PC-3 (cell line): ENCODE measurements at regions not wholly inside any gene's neighbourhood (a gene's known extent, or its start where the extent isn't known, plus 50 kb on each side); places are given as distances from the start of the nearest gene placed in this dataset.

Experiments
- ATAC-seq: fragments of 200-7000 bp; cut with Tn5 transposase; 2 replicates; pipeline ENCODE4 v1.9.1; 2020; ENCODE audit warnings: mild to moderate bottlenecking, moderate library complexity
- BruUV-seq: library from RNA; stranded (reverse); fragments of 400-500 nt; replicated peaks from 2 replicates; lab custom pipeline; 2021; lab: Mats Ljungman, UMichigan
- CTCF ChIA-PET: fragments of 300-600 bp; sonication (Branson Sonifier 250); formaldehyde crosslinking; loops from one replicate; lab custom pipeline; 2022; ENCODE audit warnings: antibody characterized with exemption; lab: Charles Lee
- POLR2A ChIA-PET: fragments of 300-600 bp; sonication (Branson Sonifier 250); formaldehyde crosslinking; loops from one replicate; lab custom pipeline; 2022; ENCODE audit warnings: antibody characterized with exemption; ENCODE audit not compliant: unreplicated experiment; lab: Charles Lee
- DNase-seq: peaks from one replicate; pipeline ENCODE4 v3.0.0-alpha.2; 2015
- H2AFZ ChIP-seq: fragments of 300-600 bp; sonication (generic); 2 replicates; pipeline ENCODE4 v1.6.0; 2016; ENCODE audit warnings: antibody characterized with exemption, low read length
- H3F3A ChIP-seq: fragments of 300-600 bp; sonication (generic); one replicate; pipeline ENCODE4 v1.6.0; 2017; ENCODE audit warnings: antibody characterized with exemption, low read length, control low read depth, mild to moderate bottlenecking; ENCODE audit not compliant: unreplicated experiment
- H3K27ac ChIP-seq: fragments of 300-600 bp; sonication (generic); 2 replicates; pipeline ENCODE4 v1.5.1; 2016; ENCODE audit warnings: mild to moderate bottlenecking, low read length
- H3K27me3 ChIP-seq: fragments of 300-600 bp; sonication (generic); 2 replicates; pipeline ENCODE4 v1.6.1; 2016; ENCODE audit warnings: low read length, mixed read lengths
- H3K36me3 ChIP-seq: fragments of 300-600 bp; sonication (generic); 2 replicates; pipeline ENCODE4 v1.6.1; 2016; ENCODE audit warnings: low read depth, mixed run types, low read length, mixed read lengths
- H3K4me1 ChIP-seq: fragments of 300-600 bp; sonication (generic); 2 replicates; pipeline ENCODE4 v1.5.1; 2016; ENCODE audit warnings: low read length; ENCODE audit not compliant: insufficient read depth
- H3K4me2 ChIP-seq: fragments of 300-600 bp; sonication (generic); 2 replicates; pipeline ENCODE4 v1.6.0; 2016; ENCODE audit warnings: low read length
- H3K4me3 ChIP-seq: fragments of 300-600 bp; sonication (generic); 2 replicates; pipeline ENCODE4 v1.5.1; 2016; ENCODE audit warnings: mild to moderate bottlenecking, low read length, mixed read lengths
- H3K79me2 ChIP-seq: fragments of 300-600 bp; sonication (generic); 2 replicates; pipeline ENCODE4 v1.6.1; 2017; ENCODE audit warnings: low read length, mixed read lengths
- H3K9ac ChIP-seq: fragments of 300-600 bp; sonication (generic); 2 replicates; pipeline ENCODE4 v1.6.0; 2016; ENCODE audit warnings: mild to moderate bottlenecking, low read length
- H3K9me2 ChIP-seq: fragments of 300-600 bp; sonication (generic); replicated peaks from 2 replicates; pipeline ENCODE4 v1.6.1; 2016; ENCODE audit warnings: mixed run types, low read length, mixed read lengths
- H3K9me3 ChIP-seq: fragments of 300-600 bp; sonication (generic); 2 replicates; pipeline ENCODE4 v1.6.1; 2016; ENCODE audit warnings: low read length, mixed read lengths
- H4K20me1 ChIP-seq: fragments of 300-600 bp; sonication (generic); 2 replicates; pipeline ENCODE4 v1.6.1; 2016; ENCODE audit warnings: low read length, mixed read lengths
- EZH2 ChIP-seq: fragments of 300-600 bp; sonication (generic); IDR thresholded peaks from one replicate; pipeline ENCODE4 v1.6.1; 2017; ENCODE audit warnings: antibody characterized with exemption, mild to moderate bottlenecking, low read length; ENCODE audit not compliant: unreplicated experiment
- EZH2phosphoT487 ChIP-seq: fragments of 300-600 bp; sonication (generic); IDR thresholded peaks from 2 replicates; pipeline ENCODE4 v1.6.1; 2018; ENCODE audit warnings: mild to moderate bottlenecking, antibody characterized with exemption, low read length, borderline replicate concordance
- intact Hi-C: fragments of 100-400 bp; cut with micrococcal nuclease; formaldehyde crosslinking; loops from 2 replicates; pipeline ENCODE4 v1.9.0; 2023
- TF ChIP-seq, protein P1 (sequence below): fragments of 300-600 bp; sonication (generic); conservative IDR thresholded peaks from 2 replicates; pipeline ENCODE4 v1.5.1; 2017; ENCODE audit warnings: antibody characterized with exemption, low read depth, mild to moderate bottlenecking, low read length

DNA sequence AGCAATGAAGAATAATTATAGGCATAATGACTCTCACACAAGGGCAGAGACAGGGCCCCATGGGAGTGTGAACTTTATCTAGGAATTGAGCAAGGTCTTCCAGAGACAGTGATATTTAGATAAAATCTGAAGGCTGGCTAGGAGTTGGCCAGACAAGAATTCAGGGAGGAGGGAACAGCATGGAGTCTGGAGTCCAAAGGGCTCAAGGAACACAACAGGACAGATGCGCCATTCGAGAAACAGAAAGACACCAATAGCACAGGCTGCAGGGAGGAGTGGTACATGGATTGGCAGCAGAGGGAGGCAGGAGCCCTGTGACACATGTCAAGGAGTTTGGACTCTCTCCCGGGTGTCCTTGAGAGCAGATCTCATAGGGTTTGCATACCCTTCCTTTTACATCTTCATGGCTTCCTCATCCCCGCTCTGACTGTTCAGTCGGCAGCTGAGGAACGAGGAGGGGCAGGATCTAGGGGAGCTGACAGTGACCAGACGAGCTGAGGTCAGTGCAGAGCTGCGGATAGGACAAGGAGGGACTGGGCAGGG is 64.0 kb upstream of the XPA start:
- H3K9me3 ChIP-seq, result no peaks in the 10 kb centered on the region
- no peak overlapping the region for H3K4me3 ChIP-seq
- ChIA-PET CTCF (no interaction called here), POLR2A (no interaction called here)
- H3K4me1 ChIP-seq, result no peaks in the 10 kb centered on the region
- no peak overlapping the region for H3K9ac ChIP-seq
- TF ChIP-seq EZH2phosphoT487 (no peak), EZH2 (no peak)
- TF ChIP-seq, protein P1, sequence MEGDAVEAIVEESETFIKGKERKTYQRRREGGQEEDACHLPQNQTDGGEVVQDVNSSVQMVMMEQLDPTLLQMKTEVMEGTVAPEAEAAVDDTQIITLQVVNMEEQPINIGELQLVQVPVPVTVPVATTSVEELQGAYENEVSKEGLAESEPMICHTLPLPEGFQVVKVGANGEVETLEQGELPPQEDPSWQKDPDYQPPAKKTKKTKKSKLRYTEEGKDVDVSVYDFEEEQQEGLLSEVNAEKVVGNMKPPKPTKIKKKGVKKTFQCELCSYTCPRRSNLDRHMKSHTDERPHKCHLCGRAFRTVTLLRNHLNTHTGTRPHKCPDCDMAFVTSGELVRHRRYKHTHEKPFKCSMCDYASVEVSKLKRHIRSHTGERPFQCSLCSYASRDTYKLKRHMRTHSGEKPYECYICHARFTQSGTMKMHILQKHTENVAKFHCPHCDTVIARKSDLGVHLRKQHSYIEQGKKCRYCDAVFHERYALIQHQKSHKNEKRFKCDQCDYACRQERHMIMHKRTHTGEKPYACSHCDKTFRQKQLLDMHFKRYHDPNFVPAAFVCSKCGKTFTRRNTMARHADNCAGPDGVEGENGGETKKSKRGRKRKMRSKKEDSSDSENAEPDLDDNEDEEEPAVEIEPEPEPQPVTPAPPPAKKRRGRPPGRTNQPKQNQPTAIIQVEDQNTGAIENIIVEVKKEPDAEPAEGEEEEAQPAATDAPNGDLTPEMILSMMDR, result no peak
- no peak overlapping the region for H2AFZ ChIP-seq
- H3K79me2 ChIP-seq, result no peaks in the 10 kb centered on the region
- no peak for DNase-seq
- BruUV-seq, result no TSS peak
- no peaks in the 10 kb centered on the region for H3K27me3 ChIP-seq
- no peaks in the 10 kb centered on the region for H3K36me3 ChIP-seq
- no peak for ATAC-seq
- H4K20me1 ChIP-seq, result no peaks in the 10 kb centered on the region
- no peak overlapping the region for H3K4me2 ChIP-seq
- no peak overlapping the region for H3K27ac ChIP-seq
- H3F3A ChIP-seq, result no peaks in the 10 kb centered on the region
- no peaks in the 10 kb centered on the region for H3K9me2 ChIP-seq
- intact Hi-C loops, result no loop called here

DNA sequence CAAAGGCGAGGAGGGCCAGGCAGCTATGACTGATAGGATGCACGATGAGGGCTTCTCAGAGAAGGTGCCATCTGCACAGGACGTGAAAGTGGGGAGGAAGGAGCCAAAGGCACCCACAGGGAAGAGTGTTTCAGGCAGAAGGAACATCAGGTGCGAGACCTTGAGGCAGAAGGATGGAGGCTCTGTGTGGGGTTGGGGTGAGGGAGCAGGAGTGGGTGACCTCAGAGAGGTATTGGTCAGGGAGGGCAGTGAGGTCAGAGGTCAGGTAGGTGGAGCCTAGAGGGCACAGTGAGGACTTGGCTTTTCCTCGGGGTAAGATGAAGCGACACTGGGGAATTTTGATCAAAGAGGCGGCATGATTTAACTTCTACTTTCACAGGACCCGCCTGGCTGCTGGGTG is 64.7 kb upstream of the XPA start:
- intact Hi-C loops, result no loop called here
- Histone ChIP-seq H3K4me2 (no peak overlapping the region), H3K79me2 (no peaks in the 10 kb centered on the region), H3K9me3 (no peaks in the 10 kb centered on the region), H3K36me3 (no peaks in the 10 kb centered on the region), H3K27ac (no peak overlapping the region), H3K4me3 (no peak overlapping the region), H3K4me1 (no peaks in the 10 kb centered on the region), H3K27me3 (no peaks in the 10 kb centered on the region), H3F3A (no peaks in the 10 kb centered on the region), H2AFZ (no peak overlapping the region), H4K20me1 (no peaks in the 10 kb centered on the region), H3K9ac (no peak overlapping the region), H3K9me2 (no peaks in the 10 kb centered on the region)
- BruUV-seq, result no TSS peak
- POLR2A ChIA-PET, result no interaction called here
- no peak for DNase-seq
- no peak for ATAC-seq
- CTCF ChIA-PET, result no interaction called here
- TF ChIP-seq, protein P1, result no peak
- TF ChIP-seq EZH2 (no peak), EZH2phosphoT487 (no peak)

DNA sequence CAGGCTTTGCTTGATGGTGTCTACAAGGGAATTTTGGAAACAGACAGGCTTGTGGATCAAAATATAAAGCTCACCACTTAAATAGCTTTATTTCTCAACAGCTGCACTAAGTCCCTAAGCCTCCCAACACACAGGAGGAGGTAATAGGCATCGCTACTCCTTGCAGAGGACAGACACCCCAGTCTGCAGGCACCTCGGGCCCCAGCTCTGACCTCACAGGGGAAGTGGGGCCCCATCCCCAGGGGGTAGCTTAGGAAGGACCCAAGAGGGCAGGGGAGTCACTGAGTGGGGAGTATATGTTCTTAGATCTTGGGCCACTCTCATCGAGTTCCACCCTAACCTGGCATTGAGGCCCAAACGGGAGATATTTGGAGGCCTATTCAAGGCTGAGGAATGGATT is 66.7 kb upstream of the XPA start:
- no peak for TF ChIP-seq EZH2phosphoT487
- no peak for TF ChIP-seq EZH2
- TF ChIP-seq, protein P1, result no peak
- no peaks in the 10 kb centered on the region for H3K4me1 ChIP-seq
- H2AFZ ChIP-seq, result no peak overlapping the region
- H3K27ac ChIP-seq, result no peak overlapping the region
- BruUV-seq, result no TSS peak
- H3K9ac ChIP-seq, result no peak overlapping the region
- no peak for ATAC-seq
- no peaks in the 10 kb centered on the region for H3K9me2 ChIP-seq
- intact Hi-C loops, result no loop called here
- no peak for DNase-seq
- no peaks in the 10 kb centered on the region for H3K79me2 ChIP-seq
- ChIA-PET POLR2A (no interaction called here), CTCF (no interaction called here)
- no peaks in the 10 kb centered on the region for H4K20me1 ChIP-seq
- H3F3A ChIP-seq, result no peaks in the 10 kb centered on the region
- H3K4me3 ChIP-seq, result no peak overlapping the region
- H3K4me2 ChIP-seq, result no peak overlapping the region
- H3K36me3 ChIP-seq, result no peaks in the 10 kb centered on the region
- no peaks in the 10 kb centered on the region for H3K27me3 ChIP-seq
- H3K9me3 ChIP-seq, result no peaks in the 10 kb centered on the region
